IMR-90 (cell line): ENCODE measurements at regions not wholly inside any gene's neighbourhood (a gene's known extent, or its start where the extent isn't known, plus 50 kb on each side); places are given as distances from the start of the nearest gene placed in this dataset.

Experiments used
- ATAC-seq: fragments of 200-7000 bp; cut with Tn5 transposase; 2 replicates; pipeline ENCODE4 v1.9.1; 2020; ENCODE audit warnings: low read depth, mild to moderate bottlenecking, moderate library complexity
- BruUV-seq: library from RNA; stranded (reverse); fragments of 400-500 nt; replicated peaks from 2 replicates; lab custom pipeline; 2021; lab: Mats Ljungman, UMichigan
- CTCF ChIA-PET: fragments of 300-600 bp; formaldehyde crosslinking; extraction: SDS; loops from one replicate; lab custom pipeline; 2021; ENCODE audit warnings: antibody characterized with exemption; lab: Yijun Ruan, JAX
- POLR2A ChIA-PET: fragments of 300-600 bp; sonication (Branson Sonifier 250); formaldehyde crosslinking; loops from one replicate; lab custom pipeline; 2022; ENCODE audit warnings: antibody characterized with exemption; ENCODE audit not compliant: unreplicated experiment; lab: Charles Lee
- DNase-seq: peaks from one replicate; pipeline ENCODE4 v3.0.0; 2013
- H2AFZ ChIP-seq: replicated peaks from 2 replicates; pipeline ENCODE3; 2013; ENCODE audit warnings: low read length, mild to moderate bottlenecking; ENCODE audit not compliant: poor library complexity
- H2AK5ac ChIP-seq: 2 replicates; pipeline ENCODE4 v1.6.1; 2013; ENCODE audit warnings: low read depth, low read length, inconsistent platforms
- H2AK9ac ChIP-seq: replicated peaks from 2 replicates; pipeline ENCODE3; 2013; ENCODE audit warnings: mild to moderate bottlenecking, low read depth, low read length, moderate library complexity; ENCODE audit not compliant: poor library complexity
- H2BK120ac ChIP-seq: 2 replicates; pipeline ENCODE4 v1.6.1; 2013; ENCODE audit warnings: low read depth, low read length, inconsistent platforms
- H2BK15ac ChIP-seq: 3 replicates; pipeline ENCODE4 v1.6.1; 2013; ENCODE audit warnings: low read depth, low read length, inconsistent platforms
- H2BK20ac ChIP-seq: 2 replicates; pipeline ENCODE4 v1.6.1; 2013; ENCODE audit warnings: low read depth, mild to moderate bottlenecking, inconsistent platforms, low read length, moderate library complexity
- H2BK5ac ChIP-seq: 2 replicates; pipeline ENCODE4 v1.6.1; 2013; ENCODE audit warnings: mild to moderate bottlenecking, low read depth, low read length, inconsistent platforms; ENCODE audit not compliant: poor library complexity, severe bottlenecking
- H3K14ac ChIP-seq: replicated peaks from 2 replicates; pipeline ENCODE4 v1.6.1; 2013; ENCODE audit warnings: low read depth, low read length, inconsistent platforms
- H3K18ac ChIP-seq: 2 replicates; pipeline ENCODE4 v1.6.1; 2013; ENCODE audit warnings: low read depth, low read length, control low read depth
- H3K23ac ChIP-seq: 2 replicates; pipeline ENCODE4 v1.6.1; 2013; ENCODE audit warnings: low read depth, low read length, inconsistent platforms
- H3K27ac ChIP-seq: 2 replicates; pipeline ENCODE4 v1.5.1; 2013; ENCODE audit warnings: mild to moderate bottlenecking, control low read depth, low read length; ENCODE audit not compliant: insufficient read depth
- H3K27me3 ChIP-seq: 2 replicates; pipeline ENCODE4 v1.6.1; 2013; ENCODE audit warnings: low read length; ENCODE audit not compliant: control insufficient read depth, insufficient read depth
- H3K36me3 ChIP-seq: 2 replicates; pipeline ENCODE4 v1.6.1; 2013; ENCODE audit warnings: low read length, mixed read lengths; ENCODE audit not compliant: control insufficient read depth, insufficient read depth
- H3K4ac ChIP-seq: 2 replicates; pipeline ENCODE4 v1.6.1; 2013; ENCODE audit warnings: low read depth, low read length, inconsistent platforms
- H3K4me1 ChIP-seq: 2 replicates; pipeline ENCODE4 v1.6.1; 2013; ENCODE audit warnings: low read length, mixed read lengths; ENCODE audit not compliant: control insufficient read depth, insufficient read depth
- H3K4me2 ChIP-seq: 2 replicates; pipeline ENCODE4 v1.6.1; 2013; ENCODE audit warnings: low read depth, mild to moderate bottlenecking, control low read depth, low read length, moderate library complexity
- H3K4me3 ChIP-seq: 2 replicates; pipeline ENCODE4 v1.5.1; 2013; ENCODE audit warnings: low read depth, mild to moderate bottlenecking, control low read depth, low read length, moderate library complexity; ENCODE audit not compliant: insufficient read depth
- H3K56ac ChIP-seq: 2 replicates; pipeline ENCODE4 v1.6.1; 2013; ENCODE audit warnings: low read length, inconsistent platforms; ENCODE audit not compliant: insufficient read depth; ENCODE audit errors: extremely low read depth
- H3K79me1 ChIP-seq, 2 experiments: 2 replicates each; pipeline ENCODE4 v1.6.1; 2013; ENCODE audit warnings: low read length in 2 of 2, inconsistent platforms in 1 of 2, low read depth in 1 of 2
- H3K9ac ChIP-seq: 2 replicates; pipeline ENCODE4 v1.6.1; 2013; ENCODE audit warnings: low read depth, low read length, control low read depth
- H3K9me1 ChIP-seq: 2 replicates; pipeline ENCODE4 v1.6.1; 2013; ENCODE audit warnings: low read length, inconsistent platforms; ENCODE audit not compliant: insufficient read depth
- H3K9me3 ChIP-seq: 2 replicates; pipeline ENCODE4 v1.6.1; 2013; ENCODE audit warnings: low read length; ENCODE audit not compliant: control insufficient read depth, insufficient read depth
- H4K20me1 ChIP-seq: 2 replicates; pipeline ENCODE4 v1.6.1; 2013; ENCODE audit warnings: low read length, inconsistent platforms; ENCODE audit not compliant: insufficient read depth
- H4K5ac ChIP-seq: 2 replicates; pipeline ENCODE4 v1.6.1; 2013; ENCODE audit warnings: mild to moderate bottlenecking, low read depth, low read length, control low read depth
- H4K8ac ChIP-seq, 2 experiments: 2 replicates each; pipeline ENCODE4 v1.6.1; 2013; ENCODE audit warnings: low read depth in 2 of 2, low read length in 2 of 2, control low read depth in 1 of 2, inconsistent platforms in 1 of 2
- H4K91ac ChIP-seq: 2 replicates; pipeline ENCODE4 v1.6.1; 2013; ENCODE audit warnings: low read depth, low read length, inconsistent platforms; ENCODE audit not compliant: insufficient read depth
- BHLHE40 ChIP-seq: fragments of 150-350 bp; IDR thresholded peaks from 2 replicates; pipeline ENCODE4 v1.6.1; 2016; ENCODE audit warnings: mild to moderate bottlenecking, low read depth, low read length
- CEBPB ChIP-seq: IDR thresholded peaks from 2 replicates; pipeline ENCODE4 v1.6.1; 2012; ENCODE audit warnings: low read depth, low read length, improper control_type of control experiment
- CHD1 ChIP-seq: IDR thresholded peaks from 2 replicates; pipeline ENCODE4 v1.6.1; 2012; ENCODE audit warnings: low read depth, low read length, improper control_type of control experiment
- ELK1 ChIP-seq: fragments of 150-350 bp; IDR thresholded peaks from 2 replicates; pipeline ENCODE4 v1.6.1; 2016; ENCODE audit warnings: low read depth, mild to moderate bottlenecking, low read length, moderate library complexity, borderline replicate concordance
- FOS ChIP-seq: fragments of 150-350 bp; IDR thresholded peaks from 2 replicates; pipeline ENCODE4 v1.6.1; 2016; ENCODE audit warnings: low read depth, low read length
- MAFK ChIP-seq: IDR thresholded peaks from 2 replicates; pipeline ENCODE4 v1.6.1; 2012; ENCODE audit warnings: low read depth, low read length, improper control_type of control experiment
- MAZ ChIP-seq: IDR thresholded peaks from 2 replicates; pipeline ENCODE4 v1.6.1; 2012; ENCODE audit warnings: low read depth, mild to moderate bottlenecking, low read length, improper control_type of control experiment, moderate library complexity, borderline replicate concordance
- MXI1 ChIP-seq: IDR thresholded peaks from 2 replicates; pipeline ENCODE4 v1.6.1; 2012; ENCODE audit warnings: low read depth, mild to moderate bottlenecking, low read length, moderate library complexity, borderline replicate concordance
- NFE2L2 ChIP-seq: fragments of 150-350 bp; IDR thresholded peaks from 2 replicates; pipeline ENCODE4 v1.6.1; 2016; ENCODE audit warnings: low read depth, mild to moderate bottlenecking, low read length
- POLR2A ChIP-seq: IDR thresholded peaks from 2 replicates; pipeline ENCODE4 v1.6.1; 2012; ENCODE audit warnings: mild to moderate bottlenecking, low read depth, low read length
- RAD21 ChIP-seq: IDR thresholded peaks from 2 replicates; pipeline ENCODE4 v1.6.1; 2012; ENCODE audit warnings: low read length, improper control_type of control experiment
- RCOR1 ChIP-seq: IDR thresholded peaks from 2 replicates; pipeline ENCODE4 v1.6.1; 2012; ENCODE audit warnings: mild to moderate bottlenecking, low read length, improper control_type of control experiment; ENCODE audit not compliant: insufficient replicate concordance
- RFX5 ChIP-seq: IDR thresholded peaks from 2 replicates; pipeline ENCODE4 v1.8.0; 2012; ENCODE audit warnings: low read depth, mild to moderate bottlenecking, low read length, moderate library complexity
- SMC3 ChIP-seq: fragments of 150-350 bp; IDR thresholded peaks from 2 replicates; pipeline ENCODE4 v1.6.1; 2016; ENCODE audit warnings: low read depth, mild to moderate bottlenecking, antibody characterized with exemption, low read length, moderate library complexity
- WGBS, 2 experiments: methylation state at CpG; one replicate each; pipeline versions ENCODE4 v1.1.5 to v1.1.7; 2013; ENCODE audit warnings: missing lambda C conversion rate in 2 of 2; ENCODE audit not compliant: insufficient read length in 1 of 2; ENCODE audit errors: extremely low coverage in 2 of 2; 5-methylcytosine and 5-hydroxymethylcytosine counted together
- dilution Hi-C: fragments of 300-500 bp; cut with HindIII; formaldehyde crosslinking; loops from one replicate; pipeline ENCODE4 v1.14.3; 2018; ENCODE audit warnings: low sequenced_read_pairs; ENCODE audit not compliant: unreplicated experiment
- in situ Hi-C: fragments of 300-500 bp; cut with MboI; formaldehyde crosslinking; loops from 3 replicates; pipeline ENCODE4 v1.14.3; 2019; ENCODE audit warnings: low sequenced_read_pairs, inconsistent platforms, mixed read lengths
- intact Hi-C: fragments of 100-400 bp; cut with micrococcal nuclease; formaldehyde crosslinking; loops from 2 replicates; pipeline ENCODE4 v1.10.0; 2022
- TF ChIP-seq, protein P1 (sequence below): fragments of 150-350 bp; IDR thresholded peaks from 2 replicates; pipeline ENCODE4 v1.6.1; 2017; ENCODE audit warnings: mild to moderate bottlenecking, antibody characterized with exemption, low read length, low read depth
- TF ChIP-seq, protein P2 (sequence below): conservative IDR thresholded peaks from 2 replicates; pipeline ENCODE4 v1.5.1; 2012; ENCODE audit warnings: mild to moderate bottlenecking, low read depth, low read length, improper control_type of control experiment

- intact Hi-C loops: no loop called here
- no peak for TF ChIP-seq NFE2L2
- no peak for TF ChIP-seq CHD1
- no peak for TF ChIP-seq ELK1
- TF ChIP-seq CEBPB: no peak
- TF ChIP-seq SMC3: no peak
- TF ChIP-seq BHLHE40: no peak
- no peak for TF ChIP-seq RAD21
- no peak for TF ChIP-seq MAZ
- TF ChIP-seq FOS: no peak
- no peak for TF ChIP-seq MAFK
- no peak for TF ChIP-seq POLR2A
- no peak for TF ChIP-seq RCOR1
- TF ChIP-seq, protein P1, sequence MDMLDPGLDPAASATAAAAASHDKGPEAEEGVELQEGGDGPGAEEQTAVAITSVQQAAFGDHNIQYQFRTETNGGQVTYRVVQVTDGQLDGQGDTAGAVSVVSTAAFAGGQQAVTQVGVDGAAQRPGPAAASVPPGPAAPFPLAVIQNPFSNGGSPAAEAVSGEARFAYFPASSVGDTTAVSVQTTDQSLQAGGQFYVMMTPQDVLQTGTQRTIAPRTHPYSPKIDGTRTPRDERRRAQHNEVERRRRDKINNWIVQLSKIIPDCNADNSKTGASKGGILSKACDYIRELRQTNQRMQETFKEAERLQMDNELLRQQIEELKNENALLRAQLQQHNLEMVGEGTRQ: no peak
- TF ChIP-seq, protein P2, sequence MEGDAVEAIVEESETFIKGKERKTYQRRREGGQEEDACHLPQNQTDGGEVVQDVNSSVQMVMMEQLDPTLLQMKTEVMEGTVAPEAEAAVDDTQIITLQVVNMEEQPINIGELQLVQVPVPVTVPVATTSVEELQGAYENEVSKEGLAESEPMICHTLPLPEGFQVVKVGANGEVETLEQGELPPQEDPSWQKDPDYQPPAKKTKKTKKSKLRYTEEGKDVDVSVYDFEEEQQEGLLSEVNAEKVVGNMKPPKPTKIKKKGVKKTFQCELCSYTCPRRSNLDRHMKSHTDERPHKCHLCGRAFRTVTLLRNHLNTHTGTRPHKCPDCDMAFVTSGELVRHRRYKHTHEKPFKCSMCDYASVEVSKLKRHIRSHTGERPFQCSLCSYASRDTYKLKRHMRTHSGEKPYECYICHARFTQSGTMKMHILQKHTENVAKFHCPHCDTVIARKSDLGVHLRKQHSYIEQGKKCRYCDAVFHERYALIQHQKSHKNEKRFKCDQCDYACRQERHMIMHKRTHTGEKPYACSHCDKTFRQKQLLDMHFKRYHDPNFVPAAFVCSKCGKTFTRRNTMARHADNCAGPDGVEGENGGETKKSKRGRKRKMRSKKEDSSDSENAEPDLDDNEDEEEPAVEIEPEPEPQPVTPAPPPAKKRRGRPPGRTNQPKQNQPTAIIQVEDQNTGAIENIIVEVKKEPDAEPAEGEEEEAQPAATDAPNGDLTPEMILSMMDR: no peak
- TF ChIP-seq MXI1: no peak
- no peak for TF ChIP-seq RFX5
- no peak overlapping the region for H2BK5ac ChIP-seq
- no peak overlapping the region for H2BK120ac ChIP-seq
- DNase-seq (no peak), ATAC-seq (no peak)
- H3K79me1 ChIP-seq: no peaks in the 10 kb centered on the region
- H3K4me3 ChIP-seq: no peak overlapping the region
- H3K27ac ChIP-seq: no peak overlapping the region
- CTCF ChIA-PET: no interaction called here
- H3K14ac ChIP-seq: no peak overlapping the region
- H2AK9ac ChIP-seq: no peak overlapping the region
- no peak overlapping the region for H3K9ac ChIP-seq
- no TSS peak for BruUV-seq
- no peak overlapping the region for H4K5ac ChIP-seq
- no peak overlapping the region for H2BK15ac ChIP-seq
- no peak overlapping the region for H3K4me2 ChIP-seq
- H2AFZ ChIP-seq: no peak overlapping the region
- no peaks in the 10 kb centered on the region for H3K9me3 ChIP-seq
- H3K9me1 ChIP-seq: no peaks in the 10 kb centered on the region
- dilution Hi-C loops: no loop called here
- no peaks in the 10 kb centered on the region for H3K36me3 ChIP-seq
- no peak overlapping the region for H3K23ac ChIP-seq
- no peak overlapping the region for H2BK20ac ChIP-seq
- peaks cover 65% of the 10 kb centered on the region for H3K27me3 ChIP-seq
- no peak overlapping the region for H4K8ac ChIP-seq
- POLR2A ChIA-PET: no interaction called here
- H3K56ac ChIP-seq: no peak overlapping the region
- no peaks in the 10 kb centered on the region for H3K4me1 ChIP-seq
- no peak overlapping the region for H4K91ac ChIP-seq
- in situ Hi-C loops: no loop called here
- H4K20me1 ChIP-seq: no peaks in the 10 kb centered on the region
- H3K4ac ChIP-seq: no peak overlapping the region
- no peak overlapping the region for H2AK5ac ChIP-seq
- 63% methylated on average over 8 of the region's 27 CpGs; no CpG with 5 or more reads in 1 of the 2 experiments for WGBS, 2 experiments
- no peak overlapping the region for H3K18ac ChIP-seq
Measured at GRCh38 chr5:1655496-1656270, 131.9 kb upstream of the LPCAT1 start.
